H1 (cell line): ENCODE measurements at regions not wholly inside any gene's neighbourhood (a gene's known extent, or its start where the extent isn't known, plus 50 kb on each side); places are given as distances from the start of the nearest gene placed in this dataset.

ENCODE experiments used
- CTCF ChIA-PET: fragments of 300-600 bp; sonication (Branson Sonifier 250); formaldehyde crosslinking; loops from one replicate; lab custom pipeline; 2021; ENCODE audit not compliant: partially characterized antibody; lab: Charles Lee
- POLR2A ChIA-PET: fragments of 300-600 bp; sonication (Branson Sonifier 250); formaldehyde crosslinking; loops from one replicate; lab custom pipeline; 2021; ENCODE audit warnings: inconsistent platforms; ENCODE audit not compliant: partially characterized antibody; lab: Charles Lee
- DNase-seq, 2 experiments: peaks; one replicate each; pipeline versions ENCODE4 v3.0.0 to v3.0.0-alpha.2; 2010 to 2022; ENCODE audit warnings: low spot score in 2 of 2, low read depth in 1 of 2, mixed read lengths in 1 of 2
- FAIRE-seq: peaks from 2 replicates; lab custom pipeline; 2011; peaks lifted over from hg19 to GRCh38; lab: Jason Lieb, UNC
- H2AFZ ChIP-seq: 2 replicates; pipeline ENCODE4 v1.8.1; 2012; ENCODE audit warnings: low read length, inconsistent platforms
- H2AK5ac ChIP-seq: 2 replicates; pipeline ENCODE4 v1.6.1; 2013; ENCODE audit warnings: low read depth, low read length
- H2BK120ac ChIP-seq: replicated peaks from 2 replicates; pipeline ENCODE3; 2013; ENCODE audit warnings: low read depth, low read length, inconsistent platforms
- H2BK12ac ChIP-seq: 2 replicates; pipeline ENCODE4 v1.6.1; 2013; ENCODE audit warnings: low read depth, low read length
- H2BK15ac ChIP-seq: 2 replicates; pipeline ENCODE4 v1.6.1; 2013; ENCODE audit warnings: low read length
- H2BK20ac ChIP-seq: 2 replicates; pipeline ENCODE4 v1.6.1; 2013; ENCODE audit warnings: low read length
- H2BK5ac ChIP-seq: 2 replicates; pipeline ENCODE4 v1.6.1; 2013; ENCODE audit warnings: low read depth, low read length
- H3K14ac ChIP-seq: 2 replicates; pipeline ENCODE4 v1.6.1; 2013; ENCODE audit warnings: inconsistent platforms; ENCODE audit not compliant: insufficient read length
- H3K18ac ChIP-seq: 2 replicates; pipeline ENCODE4 v1.6.1; 2013; ENCODE audit warnings: low read length; ENCODE audit errors: extremely low read depth
- H3K23ac ChIP-seq: 2 replicates; pipeline ENCODE4 v1.6.1; 2013; ENCODE audit warnings: inconsistent platforms; ENCODE audit not compliant: insufficient read length
- H3K23me2 ChIP-seq: 2 replicates; pipeline ENCODE4 v1.6.1; 2013; ENCODE audit warnings: low read depth, low read length
- H3K27ac ChIP-seq: 2 replicates; pipeline ENCODE4 v1.6.1; 2011; ENCODE audit warnings: low read depth, low read length, inconsistent platforms
- H3K27me3 ChIP-seq, 4 experiments: replicated peaks in 1 of 4; 1 replicate in 1 of 4; 2 replicates in 3 of 4; pipeline versions ENCODE4 v1.6.1 to v1.8.1; 2011 to 2013; ENCODE audit warnings: low read length in 3 of 4, mild to moderate bottlenecking in 3 of 4, inconsistent platforms in 2 of 4, mixed read lengths in 2 of 4, moderate library complexity in 1 of 4; ENCODE audit not compliant: control insufficient read depth in 3 of 4, insufficient read depth in 3 of 4; ENCODE audit errors: extremely low read depth in 1 of 4
- H3K36me3 ChIP-seq, 4 experiments: 2 replicates each; pipeline versions ENCODE4 v1.6.1 to v1.8.1; 2011 to 2013; ENCODE audit warnings: mild to moderate bottlenecking in 4 of 4, low read length in 3 of 4, moderate library complexity in 2 of 4, control low read depth in 1 of 4, inconsistent platforms in 1 of 4; ENCODE audit not compliant: insufficient read depth in 4 of 4, control insufficient read depth in 2 of 4
- H3K4ac ChIP-seq: replicated peaks from 2 replicates; pipeline ENCODE3; 2013; ENCODE audit warnings: low read length, low read depth, mixed read lengths, inconsistent platforms; ENCODE audit not compliant: insufficient read length
- H3K4me1 ChIP-seq, 4 experiments: replicated peaks in 1 of 4; 1 replicate in 1 of 4; 2 replicates in 3 of 4; pipeline versions ENCODE4 v1.6.1 to v1.8.1; 2011 to 2013; ENCODE audit warnings: low read length in 3 of 4, inconsistent platforms in 2 of 4, mixed read lengths in 1 of 4; ENCODE audit not compliant: insufficient read depth in 4 of 4, control insufficient read depth in 3 of 4
- H3K4me2 ChIP-seq, 2 experiments: 2 replicates each; pipeline versions ENCODE4 v1.6.1 to v1.8.1; 2011 to 2013; ENCODE audit warnings: low read depth in 2 of 2, low read length in 2 of 2, control low read depth in 1 of 2, inconsistent platforms in 1 of 2, mild to moderate bottlenecking in 1 of 2; ENCODE audit not compliant: insufficient read depth in 1 of 2
- H3K4me3 ChIP-seq, 4 experiments: fragments of 200-600, 300-600 bp in 1 of 4; sonication (generic), shearing (Covaris generic), sonication (Bioruptor Twin) in 1 of 4; 2 replicates each; pipeline versions ENCODE4 v1.5.1 to v1.8.1; 2011 to 2016; ENCODE audit warnings: low read length in 4 of 4, low read depth in 3 of 4, control low read depth in 2 of 4, inconsistent platforms in 2 of 4, mild to moderate bottlenecking in 2 of 4, mixed read lengths in 1 of 4, moderate library complexity in 1 of 4; ENCODE audit not compliant: insufficient read depth in 2 of 4; ENCODE audit errors: extremely low read depth in 1 of 4
- H3K56ac ChIP-seq: replicated peaks from 2 replicates; pipeline ENCODE3; 2013; ENCODE audit warnings: low read depth, mild to moderate bottlenecking, mixed read lengths, low read length, inconsistent platforms; ENCODE audit not compliant: insufficient read length
- H3K79me1 ChIP-seq: 2 replicates; pipeline ENCODE4 v1.6.1; 2013; ENCODE audit warnings: low read depth, low read length, control low read depth
- H3K79me2 ChIP-seq, 2 experiments: 2 replicates each; pipeline versions ENCODE4 v1.6.1 to v1.8.1; 2012 to 2013; ENCODE audit warnings: low read length in 2 of 2, mild to moderate bottlenecking in 2 of 2, inconsistent platforms in 1 of 2; ENCODE audit not compliant: insufficient read depth in 2 of 2, control insufficient read depth in 1 of 2
- H3K9ac ChIP-seq, 4 experiments: replicated peaks in 1 of 4; 1 replicate in 1 of 4; 2 replicates in 3 of 4; pipeline versions ENCODE4 v1.6.1 to v1.8.1; 2011 to 2013; ENCODE audit warnings: low read depth in 3 of 4, low read length in 3 of 4, control low read depth in 2 of 4, mild to moderate bottlenecking in 2 of 4, moderate library complexity in 2 of 4, inconsistent platforms in 1 of 4; ENCODE audit errors: extremely low read depth in 1 of 4
- H3K9me3 ChIP-seq, 2 experiments: 2 replicates each; pipeline versions ENCODE4 v1.6.1 to v1.8.1; 2012 to 2013; ENCODE audit warnings: mild to moderate bottlenecking in 2 of 2, moderate library complexity in 2 of 2, control low read depth in 1 of 2, inconsistent platforms in 1 of 2, low read depth in 1 of 2, low read length in 1 of 2, mixed read lengths in 1 of 2; ENCODE audit not compliant: insufficient read depth in 2 of 2
- H4K20me1 ChIP-seq, 2 experiments: replicated peaks in 1 of 2; 2 replicates each; pipeline versions ENCODE3 to v1.8.1; 2011 to 2013; ENCODE audit warnings: inconsistent platforms in 2 of 2, low read length in 2 of 2, mild to moderate bottlenecking in 1 of 2; ENCODE audit not compliant: insufficient read depth in 2 of 2, control insufficient read depth in 1 of 2
- H4K5ac ChIP-seq: 2 replicates; pipeline ENCODE4 v1.6.1; 2013; ENCODE audit warnings: low read length, low read depth, mixed read lengths, inconsistent platforms; ENCODE audit not compliant: insufficient read length
- H4K8ac ChIP-seq: 2 replicates; pipeline ENCODE4 v1.8.0; 2013; ENCODE audit warnings: mild to moderate bottlenecking, moderate library complexity, low read length, inconsistent platforms; ENCODE audit not compliant: insufficient read depth; ENCODE audit errors: extremely low read depth
- H4K91ac ChIP-seq: replicated peaks from 2 replicates; pipeline ENCODE3; 2013; ENCODE audit warnings: low read length, mixed read lengths, inconsistent platforms; ENCODE audit not compliant: insufficient read length
- CBX5 ChIP-seq: fragments of 300-800, 300-1000 bp; sonication (generic); IDR thresholded peaks from 2 replicates; pipeline ENCODE4 v1.7.1; 2016; ENCODE audit warnings: antibody characterized with exemption, low read length, low read depth
- HDAC2 ChIP-seq, 2 experiments: fragments of 300-600 bp in 1 of 2; sonication (generic) in 1 of 2; IDR thresholded peaks; 2 replicates each; pipeline ENCODE4 v1.6.1; 2011 to 2012; ENCODE audit warnings: low read depth in 2 of 2, low read length in 2 of 2, mild to moderate bottlenecking in 2 of 2, moderate library complexity in 2 of 2, borderline replicate concordance in 1 of 2, inconsistent platforms in 1 of 2
- JUN ChIP-seq: IDR thresholded peaks from 2 replicates; pipeline ENCODE4 v1.6.1; 2011; ENCODE audit warnings: low read depth, mild to moderate bottlenecking, improper control_type of control experiment, low read length
- KDM1A ChIP-seq: fragments of 200-600, 300-600 bp; sonication (generic); IDR thresholded peaks from 2 replicates; pipeline ENCODE4 v1.7.1; 2016; ENCODE audit warnings: mild to moderate bottlenecking, low read length, borderline replicate concordance
- SP1 ChIP-seq: IDR thresholded peaks from 2 replicates; pipeline ENCODE4 v1.6.1; 2011; ENCODE audit warnings: low read depth, low read length
- TAF7 ChIP-seq: optimal IDR thresholded peaks from 2 replicates; pipeline ENCODE3; 2011; ENCODE audit warnings: low read depth, mild to moderate bottlenecking, inconsistent platforms, low read length, moderate library complexity, borderline replicate concordance
- TBP ChIP-seq: IDR thresholded peaks from 2 replicates; pipeline ENCODE4 v1.6.1; 2011; ENCODE audit warnings: low read depth, low read length, improper control_type of control experiment
- WGBS, 2 experiments: shearing (Covaris generic) in 1 of 2; methylation state at CpG; one replicate each; pipeline versions ENCODE4 v1.1.6 to v1.1.7; 2013 to 2015; ENCODE audit warnings: low lambda C conversion rate in 2 of 2, mixed read lengths in 2 of 2, inconsistent platforms in 1 of 2, low coverage in 1 of 2, missing lambda C conversion rate in 1 of 2; ENCODE audit not compliant: insufficient replicate concordance in 2 of 2, insufficient coverage in 1 of 2, insufficient read length in 1 of 2; ENCODE audit errors: extremely low coverage in 1 of 2, missing lambda C conversion rate in 1 of 2; 5-methylcytosine and 5-hydroxymethylcytosine counted together

- Histone ChIP-seq H2BK5ac (no peak overlapping the region), H3K27me3 (no peaks in the 10 kb centered on the region), H3K9me3 (peaks cover 3 to 13% of the 10 kb centered on the region in 2 experiments; a peak in 1 of 4 replicates), H2BK120ac (no peak overlapping the region), H3K9ac (no peak overlapping the region), H4K8ac (no peak overlapping the region), H3K4me1 (no peaks in the 10 kb centered on the region), H3K36me3 (no peaks in the 10 kb centered on the region), H3K18ac (no peak overlapping the region), H4K91ac (no peak overlapping the region), H3K56ac (no peak overlapping the region), H3K27ac (no peak overlapping the region), H2AK5ac (no peak overlapping the region), H2BK20ac (no peak overlapping the region), H2BK15ac (no peak overlapping the region), H3K4me2 (no peak overlapping the region), H2AFZ (no peak overlapping the region), H3K79me1 (no peaks in the 10 kb centered on the region), H2BK12ac (no peak overlapping the region), H3K23me2 (no peaks in the 10 kb centered on the region), H3K4me3 (no peak overlapping the region), H3K23ac (no peak overlapping the region), H4K20me1 (no peaks in the 10 kb centered on the region), H3K79me2 (no peaks in the 10 kb centered on the region), H4K5ac (no peak overlapping the region), H3K14ac (no peak overlapping the region), H3K4ac (no peak overlapping the region)
- ChIA-PET CTCF (no interaction called here), POLR2A (no interaction called here)
- 84% methylated on average over 4 of the region's 4 CpGs; no CpG with 5 or more reads in 1 of the 2 experiments for WGBS, 2 experiments
- FAIRE-seq: no peak
- no peak for DNase-seq
- TF ChIP-seq CBX5 (no peak), HDAC2 (IDR thresholded peaks at IDR 0.05; ENCODE audit: borderline replicate concordance in 1 of 2, low read depth in 2 of 2, low read length in 2 of 2) (no peak), KDM1A (no peak), TAF7 (no peak), SP1 (no peak), TBP (no peak), JUN (no peak)
These were observed 77.5 kb upstream of the DIO3 start for GRCh38 chr14:101483829-101484228.
